H1 (cell line): ENCODE measurements at regions not wholly inside any gene's neighbourhood (a gene's known extent, or its start where the extent isn't known, plus 50 kb on each side); places are given as distances from the start of the nearest gene placed in this dataset.

Experiments used
- CTCF ChIA-PET: fragments of 300-600 bp; sonication (Branson Sonifier 250); formaldehyde crosslinking; loops from one replicate; lab custom pipeline; 2021; ENCODE audit not compliant: partially characterized antibody; lab: Charles Lee
- POLR2A ChIA-PET: fragments of 300-600 bp; sonication (Branson Sonifier 250); formaldehyde crosslinking; loops from one replicate; lab custom pipeline; 2021; ENCODE audit warnings: inconsistent platforms; ENCODE audit not compliant: partially characterized antibody; lab: Charles Lee
- DNase-seq, 2 experiments: peaks; one replicate each; pipeline versions ENCODE4 v3.0.0 to v3.0.0-alpha.2; 2010 to 2022; ENCODE audit warnings: low spot score in 2 of 2, low read depth in 1 of 2, mixed read lengths in 1 of 2
- FAIRE-seq: peaks from 2 replicates; lab custom pipeline; 2011; peaks lifted over from hg19 to GRCh38; lab: Jason Lieb, UNC
- H2AFZ ChIP-seq: 2 replicates; pipeline ENCODE4 v1.8.1; 2012; ENCODE audit warnings: low read length, inconsistent platforms
- H2AK5ac ChIP-seq: 2 replicates; pipeline ENCODE4 v1.6.1; 2013; ENCODE audit warnings: low read depth, low read length
- H2BK120ac ChIP-seq: replicated peaks from 2 replicates; pipeline ENCODE3; 2013; ENCODE audit warnings: low read depth, low read length, inconsistent platforms
- H2BK12ac ChIP-seq: 2 replicates; pipeline ENCODE4 v1.6.1; 2013; ENCODE audit warnings: low read depth, low read length
- H2BK15ac ChIP-seq: 2 replicates; pipeline ENCODE4 v1.6.1; 2013; ENCODE audit warnings: low read length
- H2BK20ac ChIP-seq: 2 replicates; pipeline ENCODE4 v1.6.1; 2013; ENCODE audit warnings: low read length
- H2BK5ac ChIP-seq: 2 replicates; pipeline ENCODE4 v1.6.1; 2013; ENCODE audit warnings: low read depth, low read length
- H3K14ac ChIP-seq: 2 replicates; pipeline ENCODE4 v1.6.1; 2013; ENCODE audit warnings: inconsistent platforms; ENCODE audit not compliant: insufficient read length
- H3K18ac ChIP-seq: 2 replicates; pipeline ENCODE4 v1.6.1; 2013; ENCODE audit warnings: low read length; ENCODE audit errors: extremely low read depth
- H3K23ac ChIP-seq: 2 replicates; pipeline ENCODE4 v1.6.1; 2013; ENCODE audit warnings: inconsistent platforms; ENCODE audit not compliant: insufficient read length
- H3K23me2 ChIP-seq: 2 replicates; pipeline ENCODE4 v1.6.1; 2013; ENCODE audit warnings: low read depth, low read length
- H3K27ac ChIP-seq: 2 replicates; pipeline ENCODE4 v1.6.1; 2011; ENCODE audit warnings: low read depth, low read length, inconsistent platforms
- H3K27me3 ChIP-seq, 4 experiments: replicated peaks in 1 of 4; 1 replicate in 1 of 4; 2 replicates in 3 of 4; pipeline versions ENCODE4 v1.6.1 to v1.8.1; 2011 to 2013; ENCODE audit warnings: low read length in 3 of 4, mild to moderate bottlenecking in 3 of 4, inconsistent platforms in 2 of 4, mixed read lengths in 2 of 4, moderate library complexity in 1 of 4; ENCODE audit not compliant: control insufficient read depth in 3 of 4, insufficient read depth in 3 of 4; ENCODE audit errors: extremely low read depth in 1 of 4
- H3K36me3 ChIP-seq, 4 experiments: 2 replicates each; pipeline versions ENCODE4 v1.6.1 to v1.8.1; 2011 to 2013; ENCODE audit warnings: mild to moderate bottlenecking in 4 of 4, low read length in 3 of 4, moderate library complexity in 2 of 4, control low read depth in 1 of 4, inconsistent platforms in 1 of 4; ENCODE audit not compliant: insufficient read depth in 4 of 4, control insufficient read depth in 2 of 4
- H3K4ac ChIP-seq: replicated peaks from 2 replicates; pipeline ENCODE3; 2013; ENCODE audit warnings: low read length, low read depth, mixed read lengths, inconsistent platforms; ENCODE audit not compliant: insufficient read length
- H3K4me1 ChIP-seq, 4 experiments: replicated peaks in 1 of 4; 1 replicate in 1 of 4; 2 replicates in 3 of 4; pipeline versions ENCODE4 v1.6.1 to v1.8.1; 2011 to 2013; ENCODE audit warnings: low read length in 3 of 4, inconsistent platforms in 2 of 4, mixed read lengths in 1 of 4; ENCODE audit not compliant: insufficient read depth in 4 of 4, control insufficient read depth in 3 of 4
- H3K4me2 ChIP-seq, 2 experiments: 2 replicates each; pipeline versions ENCODE4 v1.6.1 to v1.8.1; 2011 to 2013; ENCODE audit warnings: low read depth in 2 of 2, low read length in 2 of 2, control low read depth in 1 of 2, inconsistent platforms in 1 of 2, mild to moderate bottlenecking in 1 of 2; ENCODE audit not compliant: insufficient read depth in 1 of 2
- H3K4me3 ChIP-seq, 4 experiments: fragments of 200-600, 300-600 bp in 1 of 4; sonication (generic), shearing (Covaris generic), sonication (Bioruptor Twin) in 1 of 4; 2 replicates each; pipeline versions ENCODE4 v1.5.1 to v1.8.1; 2011 to 2016; ENCODE audit warnings: low read length in 4 of 4, low read depth in 3 of 4, control low read depth in 2 of 4, inconsistent platforms in 2 of 4, mild to moderate bottlenecking in 2 of 4, mixed read lengths in 1 of 4, moderate library complexity in 1 of 4; ENCODE audit not compliant: insufficient read depth in 2 of 4; ENCODE audit errors: extremely low read depth in 1 of 4
- H3K56ac ChIP-seq: replicated peaks from 2 replicates; pipeline ENCODE3; 2013; ENCODE audit warnings: low read depth, mild to moderate bottlenecking, mixed read lengths, low read length, inconsistent platforms; ENCODE audit not compliant: insufficient read length
- H3K79me1 ChIP-seq: 2 replicates; pipeline ENCODE4 v1.6.1; 2013; ENCODE audit warnings: low read depth, low read length, control low read depth
- H3K79me2 ChIP-seq, 2 experiments: 2 replicates each; pipeline versions ENCODE4 v1.6.1 to v1.8.1; 2012 to 2013; ENCODE audit warnings: low read length in 2 of 2, mild to moderate bottlenecking in 2 of 2, inconsistent platforms in 1 of 2; ENCODE audit not compliant: insufficient read depth in 2 of 2, control insufficient read depth in 1 of 2
- H3K9ac ChIP-seq, 4 experiments: replicated peaks in 1 of 4; 1 replicate in 1 of 4; 2 replicates in 3 of 4; pipeline versions ENCODE4 v1.6.1 to v1.8.1; 2011 to 2013; ENCODE audit warnings: low read depth in 3 of 4, low read length in 3 of 4, control low read depth in 2 of 4, mild to moderate bottlenecking in 2 of 4, moderate library complexity in 2 of 4, inconsistent platforms in 1 of 4; ENCODE audit errors: extremely low read depth in 1 of 4
- H3K9me3 ChIP-seq, 2 experiments: 2 replicates each; pipeline versions ENCODE4 v1.6.1 to v1.8.1; 2012 to 2013; ENCODE audit warnings: mild to moderate bottlenecking in 2 of 2, moderate library complexity in 2 of 2, control low read depth in 1 of 2, inconsistent platforms in 1 of 2, low read depth in 1 of 2, low read length in 1 of 2, mixed read lengths in 1 of 2; ENCODE audit not compliant: insufficient read depth in 2 of 2
- H4K20me1 ChIP-seq, 2 experiments: replicated peaks in 1 of 2; 2 replicates each; pipeline versions ENCODE3 to v1.8.1; 2011 to 2013; ENCODE audit warnings: inconsistent platforms in 2 of 2, low read length in 2 of 2, mild to moderate bottlenecking in 1 of 2; ENCODE audit not compliant: insufficient read depth in 2 of 2, control insufficient read depth in 1 of 2
- H4K5ac ChIP-seq: 2 replicates; pipeline ENCODE4 v1.6.1; 2013; ENCODE audit warnings: low read length, low read depth, mixed read lengths, inconsistent platforms; ENCODE audit not compliant: insufficient read length
- H4K8ac ChIP-seq: 2 replicates; pipeline ENCODE4 v1.8.0; 2013; ENCODE audit warnings: mild to moderate bottlenecking, moderate library complexity, low read length, inconsistent platforms; ENCODE audit not compliant: insufficient read depth; ENCODE audit errors: extremely low read depth
- H4K91ac ChIP-seq: replicated peaks from 2 replicates; pipeline ENCODE3; 2013; ENCODE audit warnings: low read length, mixed read lengths, inconsistent platforms; ENCODE audit not compliant: insufficient read length
- ASH2L ChIP-seq: fragments of 200-600, 300-600 bp; sonication (generic); IDR thresholded peaks from one replicate; pipeline ENCODE4 v1.7.1; 2017; ENCODE audit warnings: low read length
- BACH1 ChIP-seq: IDR thresholded peaks from 2 replicates; pipeline ENCODE4 v1.6.1; 2012; ENCODE audit warnings: low read length, improper control_type of control experiment
- BCL11A ChIP-seq, 2 experiments: IDR thresholded peaks; one replicate each; pipeline ENCODE4 v1.6.1; 2011; ENCODE audit warnings: low read depth in 2 of 2, low read length in 2 of 2, mild to moderate bottlenecking in 2 of 2
- CBX8 ChIP-seq: fragments of 300-800, 300-1000 bp; sonication (generic); IDR thresholded peaks from 2 replicates; pipeline ENCODE4 v1.7.1; 2016; ENCODE audit warnings: low read depth, low read length, borderline replicate concordance
- CEBPB ChIP-seq: IDR thresholded peaks from 2 replicates; pipeline ENCODE4 v1.6.1; 2012; ENCODE audit warnings: low read depth, low read length
- GTF2F1 ChIP-seq: IDR thresholded peaks from 2 replicates; pipeline ENCODE4 v1.6.1; 2012; ENCODE audit warnings: low read depth, low read length, improper control_type of control experiment, borderline replicate concordance
- NANOG ChIP-seq: IDR thresholded peaks from 2 replicates; pipeline ENCODE4 v1.6.1; 2011; ENCODE audit warnings: low read length, low read depth, mild to moderate bottlenecking, inconsistent platforms; ENCODE audit not compliant: insufficient read depth, poor library complexity, severe bottlenecking
- NRF1 ChIP-seq: IDR thresholded peaks from 2 replicates; pipeline ENCODE4 v1.6.1; 2011; ENCODE audit warnings: mild to moderate bottlenecking, low read depth, low read length, improper control_type of control experiment
- POLR2AphosphoS5 ChIP-seq: IDR thresholded peaks from 2 replicates; pipeline ENCODE4 v1.6.1; 2011; ENCODE audit warnings: low read depth, low read length
- RFX5 ChIP-seq: IDR thresholded peaks from 2 replicates; pipeline ENCODE4 v1.6.1; 2011; ENCODE audit warnings: low read depth, low read length, improper control_type of control experiment, borderline replicate concordance
- SP1 ChIP-seq: IDR thresholded peaks from 2 replicates; pipeline ENCODE4 v1.6.1; 2011; ENCODE audit warnings: low read depth, low read length
- SUZ12 ChIP-seq: fragments of 200-600 bp; sonication (generic); IDR thresholded peaks from 2 replicates; pipeline ENCODE4 v1.6.1; 2012; ENCODE audit warnings: mild to moderate bottlenecking, inconsistent platforms, low read length, moderate library complexity, mixed read lengths
- YY1 ChIP-seq: IDR thresholded peaks from 2 replicates; pipeline ENCODE4 v1.6.1; 2011; ENCODE audit warnings: low read depth, mild to moderate bottlenecking, low read length
- WGBS, 2 experiments: shearing (Covaris generic) in 1 of 2; methylation state at CpG; one replicate each; pipeline versions ENCODE4 v1.1.6 to v1.1.7; 2013 to 2015; ENCODE audit warnings: low lambda C conversion rate in 2 of 2, mixed read lengths in 2 of 2, inconsistent platforms in 1 of 2, low coverage in 1 of 2, missing lambda C conversion rate in 1 of 2; ENCODE audit not compliant: insufficient replicate concordance in 2 of 2, insufficient coverage in 1 of 2, insufficient read length in 1 of 2; ENCODE audit errors: extremely low coverage in 1 of 2, missing lambda C conversion rate in 1 of 2; 5-methylcytosine and 5-hydroxymethylcytosine counted together
- TF ChIP-seq, protein P1 (sequence below), 3 experiments: IDR thresholded peaks; 1 replicate in 2 of 3; 2 replicates in 1 of 3; pipeline versions ENCODE4 v1.5.1 to v1.6.1; 2011; ENCODE audit warnings: low read length in 3 of 3, mild to moderate bottlenecking in 3 of 3, inconsistent platforms in 2 of 3, low read depth in 1 of 3, moderate library complexity in 1 of 3; ENCODE audit not compliant: insufficient read depth in 1 of 3; ENCODE audit errors: control extremely low read depth in 1 of 3

DNA sequence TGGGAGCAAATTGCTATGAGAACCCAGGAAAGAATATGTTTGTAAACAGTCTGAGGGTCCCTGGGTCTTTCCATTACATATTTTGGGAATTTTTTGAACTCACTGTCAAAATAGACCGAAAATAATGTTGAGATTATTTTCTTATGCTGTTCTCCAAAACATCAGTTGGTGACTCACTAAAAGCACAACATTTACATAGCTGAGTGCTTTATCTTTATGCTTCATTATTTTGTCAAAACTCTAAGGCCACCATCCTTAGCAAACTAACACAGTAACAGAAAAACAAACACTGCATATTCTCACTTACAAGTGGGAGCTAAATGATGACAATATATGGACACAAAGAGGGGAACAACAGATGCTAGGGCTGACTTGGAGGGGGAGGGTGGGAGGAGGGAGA lies 459.3 kb downstream of the ADGRL2 start:
- no peak overlapping the region for H3K56ac ChIP-seq
- DNase-seq (no peak), FAIRE-seq (no peak)
- H3K4ac ChIP-seq: no peak overlapping the region
- H3K9ac ChIP-seq: no peak overlapping the region
- H3K4me2 ChIP-seq: no peak overlapping the region
- no peak overlapping the region for H2AK5ac ChIP-seq
- no peak overlapping the region for H2BK12ac ChIP-seq
- ChIA-PET POLR2A (no interaction called here), CTCF (interaction anchor here (1.0 kb wide), 1 partner anchor 169 kb away, joined by 3 read pairs; no protein-coding TSS in a partner anchor)
- no peak overlapping the region for H2BK5ac ChIP-seq
- WGBS, 2 experiments: 76% methylated on average over 1 of the region's 1 CpG; no CpG with 5 or more reads in 1 of the 2 experiments
- H2BK15ac ChIP-seq: no peak overlapping the region
- no peak overlapping the region for H3K27ac ChIP-seq
- no peak overlapping the region for H2BK120ac ChIP-seq
- H4K91ac ChIP-seq: no peak overlapping the region
- no peaks in the 10 kb centered on the region for H4K20me1 ChIP-seq
- no peaks in the 10 kb centered on the region for H3K27me3 ChIP-seq
- no peaks in the 10 kb centered on the region for H3K23me2 ChIP-seq
- H4K8ac ChIP-seq: no peak overlapping the region
- H3K79me2 ChIP-seq: no peaks in the 10 kb centered on the region
- H3K4me1 ChIP-seq: no peaks in the 10 kb centered on the region
- H3K9me3 ChIP-seq: no peaks in the 10 kb centered on the region
- H3K18ac ChIP-seq: no peak overlapping the region
- H3K14ac ChIP-seq: no peak overlapping the region
- no peak overlapping the region for H2AFZ ChIP-seq
- H3K36me3 ChIP-seq: no peaks in the 10 kb centered on the region
- no peaks in the 10 kb centered on the region for H3K79me1 ChIP-seq
- no peak overlapping the region for H3K23ac ChIP-seq
- no peak overlapping the region for H3K4me3 ChIP-seq
- H2BK20ac ChIP-seq: no peak overlapping the region
- no peak overlapping the region for H4K5ac ChIP-seq
- no peak for TF ChIP-seq RFX5
- no peak for TF ChIP-seq SUZ12
- TF ChIP-seq NRF1: no peak
- TF ChIP-seq NANOG: no peak
- TF ChIP-seq BCL11A (IDR thresholded peaks at IDR 0.05; ENCODE audit: low read depth in 2 of 2, low read length in 2 of 2): no peak
- TF ChIP-seq YY1: no peak
- no peak for TF ChIP-seq BACH1
- no peak for TF ChIP-seq POLR2AphosphoS5
- TF ChIP-seq CEBPB: no peak
- no peak for TF ChIP-seq CBX8
- TF ChIP-seq SP1: no peak
- no peak for TF ChIP-seq ASH2L
- TF ChIP-seq GTF2F1: no peak
- TF ChIP-seq, protein P1, sequence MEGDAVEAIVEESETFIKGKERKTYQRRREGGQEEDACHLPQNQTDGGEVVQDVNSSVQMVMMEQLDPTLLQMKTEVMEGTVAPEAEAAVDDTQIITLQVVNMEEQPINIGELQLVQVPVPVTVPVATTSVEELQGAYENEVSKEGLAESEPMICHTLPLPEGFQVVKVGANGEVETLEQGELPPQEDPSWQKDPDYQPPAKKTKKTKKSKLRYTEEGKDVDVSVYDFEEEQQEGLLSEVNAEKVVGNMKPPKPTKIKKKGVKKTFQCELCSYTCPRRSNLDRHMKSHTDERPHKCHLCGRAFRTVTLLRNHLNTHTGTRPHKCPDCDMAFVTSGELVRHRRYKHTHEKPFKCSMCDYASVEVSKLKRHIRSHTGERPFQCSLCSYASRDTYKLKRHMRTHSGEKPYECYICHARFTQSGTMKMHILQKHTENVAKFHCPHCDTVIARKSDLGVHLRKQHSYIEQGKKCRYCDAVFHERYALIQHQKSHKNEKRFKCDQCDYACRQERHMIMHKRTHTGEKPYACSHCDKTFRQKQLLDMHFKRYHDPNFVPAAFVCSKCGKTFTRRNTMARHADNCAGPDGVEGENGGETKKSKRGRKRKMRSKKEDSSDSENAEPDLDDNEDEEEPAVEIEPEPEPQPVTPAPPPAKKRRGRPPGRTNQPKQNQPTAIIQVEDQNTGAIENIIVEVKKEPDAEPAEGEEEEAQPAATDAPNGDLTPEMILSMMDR (IDR thresholded peaks at IDR 0.05; ENCODE audit: control extremely low read depth in 1 of 3, insufficient read depth in 1 of 3, low read depth in 1 of 3, low read length in 3 of 3): no peak
